ENCODE measurements at regions not wholly inside any gene's neighbourhood (a gene's known extent, or its start where the extent isn't known, plus 50 kb on each side); places are given as distances from the start of the nearest gene placed in this dataset.

DNA sequence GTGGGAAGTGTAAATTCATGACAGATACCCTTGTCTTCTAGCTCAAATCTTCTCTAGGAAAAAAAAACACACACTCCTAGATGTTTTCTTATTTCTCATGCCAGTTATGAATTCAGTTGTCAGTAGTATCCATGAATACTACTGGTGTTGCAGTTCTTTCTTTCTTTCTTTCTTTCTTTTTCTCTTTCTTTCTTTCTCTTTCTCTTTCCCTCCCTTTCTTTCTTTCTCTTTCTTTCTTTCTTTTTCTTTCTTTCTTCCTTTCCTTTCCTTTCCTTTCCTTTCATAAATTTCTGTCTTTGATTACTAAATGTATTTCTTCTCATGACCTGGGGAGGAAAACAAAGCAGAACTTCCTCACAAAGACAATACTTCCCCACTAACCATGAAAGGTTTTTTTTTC lies 253.8 kb downstream of the PCDH7 start:
- Histone ChIP-seq H3K27me3 (replicated peaks; ENCODE audit: control insufficient read depth, insufficient read depth, low read length) (no peaks in the 10 kb centered on the region), H3K9ac (ENCODE audit: low read length) (no peak overlapping the region), H3K4me3 (ENCODE audit: low read length) (no peak overlapping the region), H3K36me3 (ENCODE audit: control insufficient read depth, insufficient read depth, low read length, severe bottlenecking) (no peaks in the 10 kb centered on the region), H3K9me3 (ENCODE audit: control insufficient read depth, low read length) (no peaks in the 10 kb centered on the region), H3K4me1 (ENCODE audit: control insufficient read depth, insufficient read depth, low read length) (peaks cover 10% of the 10 kb centered on the region)
- no peak for DNase-seq (ENCODE audit: low read depth)

DNA sequence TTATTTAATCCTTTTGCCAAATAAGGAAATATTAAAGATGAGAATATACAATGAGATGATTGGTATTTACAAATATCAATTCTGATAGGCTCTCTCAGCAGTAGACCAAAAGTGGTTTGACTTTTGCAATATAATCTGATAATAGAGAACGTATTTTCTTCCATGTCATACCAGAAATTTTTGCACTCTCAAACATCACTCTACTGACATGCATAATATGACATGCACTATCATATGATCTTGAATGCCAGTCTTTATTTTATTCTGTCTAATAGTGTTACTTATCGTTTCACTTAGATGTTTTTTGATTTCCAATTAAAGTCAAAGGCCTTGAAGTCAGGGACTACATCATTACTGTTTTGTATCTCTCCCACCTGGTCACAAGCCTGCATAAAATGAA lies 259.2 kb downstream of the PCDH7 start:
- Histone ChIP-seq H3K4me1 (ENCODE audit: control insufficient read depth, insufficient read depth, low read length) (peaks cover 5% of the 10 kb centered on the region), H3K36me3 (ENCODE audit: control insufficient read depth, insufficient read depth, low read length, severe bottlenecking) (no peaks in the 10 kb centered on the region), H3K27me3 (replicated peaks; ENCODE audit: control insufficient read depth, insufficient read depth, low read length) (no peaks in the 10 kb centered on the region), H3K4me3 (ENCODE audit: low read length) (no peak overlapping the region), H3K9ac (ENCODE audit: low read length) (no peak overlapping the region), H3K9me3 (ENCODE audit: control insufficient read depth, low read length) (no peaks in the 10 kb centered on the region)
- no peak for DNase-seq (ENCODE audit: low read depth)

DNA sequence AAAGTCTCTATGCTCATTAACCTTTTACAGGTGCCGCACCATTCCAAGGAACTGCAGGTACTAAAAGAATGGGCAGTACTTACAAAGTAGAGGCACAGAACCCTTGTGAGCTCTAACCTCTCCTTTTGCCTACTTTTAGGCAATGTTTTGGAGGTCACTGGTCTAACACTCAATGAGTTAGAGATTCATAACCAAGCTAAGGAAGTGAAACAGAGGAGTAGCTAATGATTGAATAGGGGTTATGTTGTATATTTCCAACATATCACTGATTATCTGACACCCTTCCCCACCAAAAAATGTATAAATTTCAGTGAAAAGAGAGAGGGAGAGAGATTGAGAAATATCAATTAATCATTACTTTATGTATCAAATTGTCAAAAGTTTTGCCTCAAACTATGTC lies 269.3 kb downstream of the PCDH7 start:
- Histone ChIP-seq H3K9ac (ENCODE audit: low read length) (no peak overlapping the region), H3K36me3 (ENCODE audit: control insufficient read depth, insufficient read depth, low read length, severe bottlenecking) (no peaks in the 10 kb centered on the region), H3K27me3 (replicated peaks; ENCODE audit: control insufficient read depth, insufficient read depth, low read length) (no peaks in the 10 kb centered on the region)

GRCh38 chr4:30996841-30997240 lies 276.7 kb downstream of the PCDH7 start:
- Histone ChIP-seq H3K27me3 (replicated peaks; ENCODE audit: control insufficient read depth, insufficient read depth, low read length) (no peaks in the 10 kb centered on the region), H3K9me3 (ENCODE audit: control insufficient read depth, low read length) (no peaks in the 10 kb centered on the region), H3K9ac (ENCODE audit: low read length) (no peak overlapping the region), H3K4me1 (ENCODE audit: control insufficient read depth, insufficient read depth, low read length) (no peaks in the 10 kb centered on the region), H3K4me3 (ENCODE audit: low read length) (no peak overlapping the region), H3K36me3 (ENCODE audit: control insufficient read depth, insufficient read depth, low read length, severe bottlenecking) (no peaks in the 10 kb centered on the region)
- DNase-seq (ENCODE audit: low read depth) = no peak

More for the DNA sequence above, 269.3 kb downstream of the PCDH7 start:
- no peaks in the 10 kb centered on the region for H3K9me3 ChIP-seq (ENCODE audit: control insufficient read depth, low read length)
- H3K4me1 ChIP-seq (ENCODE audit: control insufficient read depth, insufficient read depth, low read length) = no peaks in the 10 kb centered on the region
- H3K4me3 ChIP-seq (ENCODE audit: low read length) = no peak overlapping the region
- no peak for DNase-seq (ENCODE audit: low read depth)

DNA sequence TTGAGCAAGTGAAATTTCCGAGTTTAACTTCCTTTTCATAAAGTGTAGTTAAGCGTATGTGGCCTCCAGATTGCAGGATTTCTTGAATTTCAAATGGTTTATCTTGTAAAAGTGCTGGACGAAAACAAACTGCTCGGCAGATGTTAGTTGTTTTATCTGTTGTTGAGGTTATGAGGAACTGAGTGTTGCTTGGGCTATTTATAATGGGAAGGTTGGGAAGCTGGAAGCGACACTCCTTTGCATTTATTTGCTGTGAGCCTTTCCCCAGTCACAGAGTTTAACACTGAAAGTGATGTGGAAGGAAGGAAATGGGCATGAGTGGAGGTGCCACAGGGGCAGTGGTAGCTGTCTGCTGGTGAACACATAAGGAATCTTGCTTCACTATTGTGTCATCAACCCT lies 284.9 kb downstream of the PCDH7 start:
- no peaks in the 10 kb centered on the region for H3K27me3 ChIP-seq (replicated peaks; ENCODE audit: control insufficient read depth, insufficient read depth, low read length)
- no peaks in the 10 kb centered on the region for H3K4me1 ChIP-seq (ENCODE audit: control insufficient read depth, insufficient read depth, low read length)
- no peak overlapping the region for H3K9ac ChIP-seq (ENCODE audit: low read length)
- no peaks in the 10 kb centered on the region for H3K36me3 ChIP-seq (ENCODE audit: control insufficient read depth, insufficient read depth, low read length, severe bottlenecking)
- no peaks in the 10 kb centered on the region for H3K9me3 ChIP-seq (ENCODE audit: control insufficient read depth, low read length)
- no peak for DNase-seq (ENCODE audit: low read depth)
- H3K4me3 ChIP-seq (ENCODE audit: low read length) = no peak overlapping the region

DNA sequence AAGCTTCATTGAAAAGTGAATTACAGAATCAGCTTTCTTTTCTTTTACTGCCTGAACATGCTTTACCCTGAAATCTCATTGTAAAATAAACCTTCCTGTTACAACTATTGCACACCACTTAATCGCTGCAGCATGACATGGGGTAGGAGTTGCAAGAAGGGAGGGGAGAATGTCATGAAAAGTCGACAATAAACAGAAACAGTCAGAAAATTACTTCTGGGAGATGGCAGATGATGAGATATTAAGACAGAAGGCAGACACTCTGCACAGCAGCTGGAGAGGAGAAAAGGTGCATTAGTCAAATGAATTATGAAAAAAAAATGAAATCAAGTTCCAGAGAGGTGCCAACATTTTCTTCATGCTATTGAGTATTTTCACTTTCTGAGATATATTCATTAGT lies 287.7 kb downstream of the PCDH7 start:
- DNase-seq (ENCODE audit: low read depth) = no peak
- Histone ChIP-seq H3K27me3 (replicated peaks; ENCODE audit: control insufficient read depth, insufficient read depth, low read length) (no peaks in the 10 kb centered on the region), H3K9me3 (ENCODE audit: control insufficient read depth, low read length) (no peaks in the 10 kb centered on the region), H3K36me3 (ENCODE audit: control insufficient read depth, insufficient read depth, low read length, severe bottlenecking) (no peaks in the 10 kb centered on the region), H3K4me3 (ENCODE audit: low read length) (no peak overlapping the region), H3K9ac (ENCODE audit: low read length) (no peak overlapping the region), H3K4me1 (ENCODE audit: control insufficient read depth, insufficient read depth, low read length) (no peaks in the 10 kb centered on the region)

GRCh38 chr4:31009926-31010325 lies 289.8 kb downstream of the PCDH7 start:
- Histone ChIP-seq H3K27me3 (replicated peaks; ENCODE audit: control insufficient read depth, insufficient read depth, low read length) (no peaks in the 10 kb centered on the region), H3K9me3 (ENCODE audit: control insufficient read depth, low read length) (no peaks in the 10 kb centered on the region), H3K4me1 (ENCODE audit: control insufficient read depth, insufficient read depth, low read length) (no peaks in the 10 kb centered on the region), H3K4me3 (ENCODE audit: low read length) (no peak overlapping the region), H3K9ac (ENCODE audit: low read length) (no peak overlapping the region), H3K36me3 (ENCODE audit: control insufficient read depth, insufficient read depth, low read length, severe bottlenecking) (no peaks in the 10 kb centered on the region)
- peak; percentile 48 for DNase-seq (ENCODE audit: low read depth)

DNA sequence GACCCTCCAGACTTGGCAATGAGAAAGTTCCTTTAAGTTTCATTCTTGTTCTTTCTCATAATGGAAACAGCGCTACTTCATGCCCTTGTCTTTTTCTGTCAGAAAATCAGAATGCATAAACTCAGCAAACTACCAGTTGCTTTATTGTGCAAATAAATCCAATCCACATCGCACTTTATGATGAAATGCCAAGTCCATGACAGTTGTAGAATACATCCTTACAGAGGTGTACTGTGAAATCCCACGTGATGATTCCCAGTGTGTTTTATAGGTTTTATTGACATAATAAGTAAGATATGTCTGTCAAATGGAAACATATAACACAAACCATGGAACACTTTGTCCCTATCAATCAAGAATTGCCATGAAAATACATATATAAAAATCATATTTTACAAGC lies 295.0 kb downstream of the PCDH7 start:
- Histone ChIP-seq H3K36me3 (ENCODE audit: control insufficient read depth, insufficient read depth, low read length, severe bottlenecking) (no peaks in the 10 kb centered on the region), H3K27me3 (replicated peaks; ENCODE audit: control insufficient read depth, insufficient read depth, low read length) (no peaks in the 10 kb centered on the region), H3K9ac (ENCODE audit: low read length) (no peak overlapping the region), H3K9me3 (ENCODE audit: control insufficient read depth, low read length) (no peaks in the 10 kb centered on the region), H3K4me1 (ENCODE audit: control insufficient read depth, insufficient read depth, low read length) (no peaks in the 10 kb centered on the region), H3K4me3 (ENCODE audit: low read length) (no peak overlapping the region)
- no peak for DNase-seq (ENCODE audit: low read depth)

- Histone ChIP-seq H3K36me3 (ENCODE audit: control insufficient read depth, insufficient read depth, low read length, severe bottlenecking) (no peaks in the 10 kb centered on the region), H3K4me3 (ENCODE audit: low read length) (no peak overlapping the region), H3K9me3 (ENCODE audit: control insufficient read depth, low read length) (no peaks in the 10 kb centered on the region), H3K4me1 (ENCODE audit: control insufficient read depth, insufficient read depth, low read length) (no peaks in the 10 kb centered on the region), H3K27me3 (replicated peaks; ENCODE audit: control insufficient read depth, insufficient read depth, low read length) (no peaks in the 10 kb centered on the region), H3K9ac (ENCODE audit: low read length) (no peak overlapping the region)
- no peak for DNase-seq (ENCODE audit: low read depth)
Measured at GRCh38 chr4:31016322-31017061, 296.3 kb downstream of the PCDH7 start.

GRCh38 chr4:31020363-31020762 lies 300.2 kb downstream of the PCDH7 start:
- DNase-seq (ENCODE audit: low read depth) = no peak
- H3K4me1 ChIP-seq (ENCODE audit: control insufficient read depth, insufficient read depth, low read length) = no peaks in the 10 kb centered on the region
- H3K4me3 ChIP-seq (ENCODE audit: low read length) = no peak overlapping the region
- H3K9ac ChIP-seq (ENCODE audit: low read length) = no peak overlapping the region
- H3K36me3 ChIP-seq (ENCODE audit: control insufficient read depth, insufficient read depth, low read length, severe bottlenecking) = no peaks in the 10 kb centered on the region
- no peaks in the 10 kb centered on the region for H3K27me3 ChIP-seq (replicated peaks; ENCODE audit: control insufficient read depth, insufficient read depth, low read length)
- no peaks in the 10 kb centered on the region for H3K9me3 ChIP-seq (ENCODE audit: control insufficient read depth, low read length)

- no peaks in the 10 kb centered on the region for H3K27me3 ChIP-seq (replicated peaks; ENCODE audit: control insufficient read depth, insufficient read depth, low read length)
- no peaks in the 10 kb centered on the region for H3K9me3 ChIP-seq (ENCODE audit: control insufficient read depth, low read length)
- H3K36me3 ChIP-seq (ENCODE audit: control insufficient read depth, insufficient read depth, low read length, severe bottlenecking) = no peaks in the 10 kb centered on the region
- DNase-seq (ENCODE audit: low read depth) = no peak
- H3K4me1 ChIP-seq (ENCODE audit: control insufficient read depth, insufficient read depth, low read length) = no peaks in the 10 kb centered on the region
- H3K9ac ChIP-seq (ENCODE audit: low read length) = no peak overlapping the region
- H3K4me3 ChIP-seq (ENCODE audit: low read length) = no peak overlapping the region
Measured at GRCh38 chr4:31021008-31021407, 300.8 kb downstream of the PCDH7 start.

DNA sequence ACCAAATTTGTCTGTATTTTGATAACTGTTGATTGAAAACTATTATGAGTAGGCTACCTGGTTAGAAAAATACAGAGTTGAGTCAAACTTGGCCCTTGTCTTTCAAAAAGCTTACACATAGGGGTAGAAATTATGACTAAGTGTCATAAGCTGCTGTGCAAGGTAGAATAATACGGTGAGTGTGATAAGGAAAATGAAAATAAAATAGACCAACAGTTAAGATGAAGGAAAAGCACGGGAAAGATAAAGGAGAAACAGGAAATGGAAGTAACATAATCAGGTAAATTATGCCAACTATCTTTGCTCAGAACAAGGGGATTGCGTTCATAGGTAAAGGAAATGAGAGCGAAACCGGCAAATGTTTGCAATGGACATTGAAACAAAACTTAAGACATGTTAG lies 302.5 kb downstream of the PCDH7 start:
- no peak for DNase-seq (ENCODE audit: low read depth)
- Histone ChIP-seq H3K27me3 (replicated peaks; ENCODE audit: control insufficient read depth, insufficient read depth, low read length) (no peaks in the 10 kb centered on the region), H3K9me3 (ENCODE audit: control insufficient read depth, low read length) (no peaks in the 10 kb centered on the region), H3K36me3 (ENCODE audit: control insufficient read depth, insufficient read depth, low read length, severe bottlenecking) (no peaks in the 10 kb centered on the region), H3K4me3 (ENCODE audit: low read length) (no peak overlapping the region), H3K4me1 (ENCODE audit: control insufficient read depth, insufficient read depth, low read length) (no peaks in the 10 kb centered on the region), H3K9ac (ENCODE audit: low read length) (no peak overlapping the region)

Data from adipocyte (in vitro differentiated cells).